ENCODE measurements at regions not wholly inside any gene's neighbourhood (a gene's known extent, or its start where the extent isn't known, plus 50 kb on each side); places are given as distances from the start of the nearest gene placed in this dataset.
A peak's percentile ranks its signal among the peaks of the same experiment; 100 is the strongest.

DNA sequence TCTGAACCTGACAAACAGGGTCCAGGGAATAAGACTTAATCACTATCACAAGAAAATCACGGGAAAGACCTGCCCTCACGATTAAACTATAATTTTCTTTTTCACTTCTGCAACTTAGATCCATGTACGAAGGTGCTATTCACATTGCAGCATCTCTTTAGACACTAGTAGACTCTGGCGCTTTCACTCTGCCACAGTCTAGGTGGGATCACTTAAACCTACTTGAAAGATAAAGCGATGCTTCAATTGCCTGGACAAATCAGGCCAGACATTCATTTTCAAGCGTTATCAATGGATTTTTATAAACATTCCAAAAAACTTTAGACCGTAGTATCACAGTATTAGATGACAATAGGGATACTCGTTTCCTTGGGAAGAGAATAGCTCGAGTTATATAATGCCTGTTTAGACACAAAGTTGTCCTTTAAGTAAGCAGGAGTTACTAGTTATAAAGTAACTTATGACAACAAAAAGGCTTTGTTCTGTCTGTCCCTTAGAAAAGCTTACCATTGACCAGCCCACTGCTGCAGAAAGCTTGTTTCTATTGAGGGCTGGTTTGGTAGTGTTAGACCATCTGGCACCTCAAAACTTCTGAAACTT is 367.3 kb downstream of the UTRN start:
- TF ChIP-seq, protein P1, sequence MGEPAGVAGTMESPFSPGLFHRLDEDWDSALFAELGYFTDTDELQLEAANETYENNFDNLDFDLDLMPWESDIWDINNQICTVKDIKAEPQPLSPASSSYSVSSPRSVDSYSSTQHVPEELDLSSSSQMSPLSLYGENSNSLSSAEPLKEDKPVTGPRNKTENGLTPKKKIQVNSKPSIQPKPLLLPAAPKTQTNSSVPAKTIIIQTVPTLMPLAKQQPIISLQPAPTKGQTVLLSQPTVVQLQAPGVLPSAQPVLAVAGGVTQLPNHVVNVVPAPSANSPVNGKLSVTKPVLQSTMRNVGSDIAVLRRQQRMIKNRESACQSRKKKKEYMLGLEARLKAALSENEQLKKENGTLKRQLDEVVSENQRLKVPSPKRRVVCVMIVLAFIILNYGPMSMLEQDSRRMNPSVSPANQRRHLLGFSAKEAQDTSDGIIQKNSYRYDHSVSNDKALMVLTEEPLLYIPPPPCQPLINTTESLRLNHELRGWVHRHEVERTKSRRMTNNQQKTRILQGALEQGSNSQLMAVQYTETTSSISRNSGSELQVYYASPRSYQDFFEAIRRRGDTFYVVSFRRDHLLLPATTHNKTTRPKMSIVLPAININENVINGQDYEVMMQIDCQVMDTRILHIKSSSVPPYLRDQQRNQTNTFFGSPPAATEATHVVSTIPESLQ (CRISPR knock-in tag; IDR thresholded peaks at IDR 0.05), result no peak
- TF ChIP-seq MAX (CRISPR knock-in tag; IDR thresholded peaks at IDR 0.05) (no peak), CTCF (IDR thresholded peaks at IDR 0.05) (no peak), SOX15 (CRISPR knock-in tag; IDR thresholded peaks at IDR 0.05) (no peak), HMGA2 (CRISPR knock-in tag; IDR thresholded peaks at IDR 0.05) (no peak)
- TF ChIP-seq, protein P2, sequence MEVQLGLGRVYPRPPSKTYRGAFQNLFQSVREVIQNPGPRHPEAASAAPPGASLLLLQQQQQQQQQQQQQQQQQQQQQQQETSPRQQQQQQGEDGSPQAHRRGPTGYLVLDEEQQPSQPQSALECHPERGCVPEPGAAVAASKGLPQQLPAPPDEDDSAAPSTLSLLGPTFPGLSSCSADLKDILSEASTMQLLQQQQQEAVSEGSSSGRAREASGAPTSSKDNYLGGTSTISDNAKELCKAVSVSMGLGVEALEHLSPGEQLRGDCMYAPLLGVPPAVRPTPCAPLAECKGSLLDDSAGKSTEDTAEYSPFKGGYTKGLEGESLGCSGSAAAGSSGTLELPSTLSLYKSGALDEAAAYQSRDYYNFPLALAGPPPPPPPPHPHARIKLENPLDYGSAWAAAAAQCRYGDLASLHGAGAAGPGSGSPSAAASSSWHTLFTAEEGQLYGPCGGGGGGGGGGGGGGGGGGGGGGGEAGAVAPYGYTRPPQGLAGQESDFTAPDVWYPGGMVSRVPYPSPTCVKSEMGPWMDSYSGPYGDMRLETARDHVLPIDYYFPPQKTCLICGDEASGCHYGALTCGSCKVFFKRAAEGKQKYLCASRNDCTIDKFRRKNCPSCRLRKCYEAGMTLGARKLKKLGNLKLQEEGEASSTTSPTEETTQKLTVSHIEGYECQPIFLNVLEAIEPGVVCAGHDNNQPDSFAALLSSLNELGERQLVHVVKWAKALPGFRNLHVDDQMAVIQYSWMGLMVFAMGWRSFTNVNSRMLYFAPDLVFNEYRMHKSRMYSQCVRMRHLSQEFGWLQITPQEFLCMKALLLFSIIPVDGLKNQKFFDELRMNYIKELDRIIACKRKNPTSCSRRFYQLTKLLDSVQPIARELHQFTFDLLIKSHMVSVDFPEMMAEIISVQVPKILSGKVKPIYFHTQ (CRISPR knock-in tag; IDR thresholded peaks at IDR 0.05), result no peak
- no peak for DNase-seq (ENCODE audit: low spot score)
- no peak for ATAC-seq
- CTCF ChIA-PET, result no interaction called here
- no peak overlapping the region for H3K4me3 Mint-ChIP-seq
- peak overlapping the region; percentile 66 for H3K27ac Mint-ChIP-seq
- peaks cover 5% of the 10 kb centered on the region for H3K9me3 Mint-ChIP-seq
- peaks cover 5% of the 10 kb centered on the region for H3K36me3 Mint-ChIP-seq
- POLR2A ChIA-PET, result no interaction called here
- H3K27me3 Mint-ChIP-seq (ENCODE audit: low read depth), result no peaks in the 10 kb centered on the region
- peaks cover 73% of the 10 kb centered on the region for H3K4me1 Mint-ChIP-seq

GRCh38 chr6:144653885-144654505 is 368.9 kb downstream of the UTRN start:
- TF ChIP-seq SP1 (CRISPR knock-in tag; conservative IDR thresholded peaks at IDR 0.05) (no peak), GABPB1 (CRISPR knock-in tag; IDR thresholded peaks at IDR 0.05) (peak; percentile 57; the same call in 1 of the 2 replicates)
- TF ChIP-seq, protein P3, sequence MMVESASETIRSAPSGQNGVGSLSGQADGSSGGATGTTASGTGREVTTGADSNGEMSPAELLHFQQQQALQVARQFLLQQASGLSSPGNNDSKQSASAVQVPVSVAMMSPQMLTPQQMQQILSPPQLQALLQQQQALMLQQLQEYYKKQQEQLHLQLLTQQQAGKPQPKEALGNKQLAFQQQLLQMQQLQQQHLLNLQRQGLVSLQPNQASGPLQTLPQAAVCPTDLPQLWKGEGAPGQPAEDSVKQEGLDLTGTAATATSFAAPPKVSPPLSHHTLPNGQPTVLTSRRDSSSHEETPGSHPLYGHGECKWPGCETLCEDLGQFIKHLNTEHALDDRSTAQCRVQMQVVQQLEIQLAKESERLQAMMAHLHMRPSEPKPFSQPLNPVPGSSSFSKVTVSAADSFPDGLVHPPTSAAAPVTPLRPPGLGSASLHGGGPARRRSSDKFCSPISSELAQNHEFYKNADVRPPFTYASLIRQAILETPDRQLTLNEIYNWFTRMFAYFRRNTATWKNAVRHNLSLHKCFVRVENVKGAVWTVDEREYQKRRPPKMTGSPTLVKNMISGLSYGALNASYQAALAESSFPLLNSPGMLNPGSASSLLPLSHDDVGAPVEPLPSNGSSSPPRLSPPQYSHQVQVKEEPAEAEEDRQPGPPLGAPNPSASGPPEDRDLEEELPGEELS (CRISPR knock-in tag; IDR thresholded peaks at IDR 0.05), result no peak
- ATAC-seq, result no peak
- peaks cover under 1% of the 10 kb centered on the region; the same call in 1 of the 2 replicates for H3K27me3 Mint-ChIP-seq (ENCODE audit: low read depth)
- H3K27ac Mint-ChIP-seq, result no peak overlapping the region
- ChIA-PET POLR2A (no interaction called here), CTCF (no interaction called here)
- H3K9me3 Mint-ChIP-seq, result peaks cover 5% of the 10 kb centered on the region
- H3K36me3 Mint-ChIP-seq, result peaks cover 5% of the 10 kb centered on the region
- no peak for DNase-seq (ENCODE audit: low spot score)
- no peak overlapping the region for H3K4me3 Mint-ChIP-seq
- H3K4me1 Mint-ChIP-seq, result peaks cover 73% of the 10 kb centered on the region

GRCh38 chr6:144654506-144654905 is 369.4 kb downstream of the UTRN start:
- H3K27me3 Mint-ChIP-seq (ENCODE audit: low read depth), result peaks cover 5% of the 10 kb centered on the region
- POLR2A ChIA-PET, result interaction anchor here (0.6 kb wide), 1 partner anchor 10 kb away, joined by 3 read pairs; no protein-coding TSS in a partner anchor
- peaks cover 73% of the 10 kb centered on the region for H3K4me1 Mint-ChIP-seq
- ATAC-seq, result no peak
- peaks cover 5% of the 10 kb centered on the region for H3K36me3 Mint-ChIP-seq
- DNase-seq (ENCODE audit: low spot score), result no peak
- no peak overlapping the region for H3K27ac Mint-ChIP-seq
- H3K9me3 Mint-ChIP-seq, result peaks cover 5% of the 10 kb centered on the region
- no peak overlapping the region for H3K4me3 Mint-ChIP-seq
- CTCF ChIA-PET, result no interaction called here
- TF ChIP-seq ATF3 (CRISPR knock-in tag; conservative IDR thresholded peaks at IDR 0.05) (no peak), TEAD4 (CRISPR knock-in tag; IDR thresholded peaks at IDR 0.05) (no peak), ZNF671 (CRISPR knock-in tag; IDR thresholded peaks at IDR 0.05) (no peak), ERG (CRISPR knock-in tag; IDR thresholded peaks at IDR 0.05) (no peak), MYBL2 (CRISPR knock-in tag; IDR thresholded peaks at IDR 0.05) (no peak), JUN (CRISPR knock-in tag; IDR thresholded peaks at IDR 0.05) (no peak), IRF1 (CRISPR knock-in tag; IDR thresholded peaks at IDR 0.05) (no peak), HMGA2 (CRISPR knock-in tag; IDR thresholded peaks at IDR 0.05) (no peak), SOX15 (CRISPR knock-in tag; IDR thresholded peaks at IDR 0.05) (no peak)
- TF ChIP-seq, protein P4, sequence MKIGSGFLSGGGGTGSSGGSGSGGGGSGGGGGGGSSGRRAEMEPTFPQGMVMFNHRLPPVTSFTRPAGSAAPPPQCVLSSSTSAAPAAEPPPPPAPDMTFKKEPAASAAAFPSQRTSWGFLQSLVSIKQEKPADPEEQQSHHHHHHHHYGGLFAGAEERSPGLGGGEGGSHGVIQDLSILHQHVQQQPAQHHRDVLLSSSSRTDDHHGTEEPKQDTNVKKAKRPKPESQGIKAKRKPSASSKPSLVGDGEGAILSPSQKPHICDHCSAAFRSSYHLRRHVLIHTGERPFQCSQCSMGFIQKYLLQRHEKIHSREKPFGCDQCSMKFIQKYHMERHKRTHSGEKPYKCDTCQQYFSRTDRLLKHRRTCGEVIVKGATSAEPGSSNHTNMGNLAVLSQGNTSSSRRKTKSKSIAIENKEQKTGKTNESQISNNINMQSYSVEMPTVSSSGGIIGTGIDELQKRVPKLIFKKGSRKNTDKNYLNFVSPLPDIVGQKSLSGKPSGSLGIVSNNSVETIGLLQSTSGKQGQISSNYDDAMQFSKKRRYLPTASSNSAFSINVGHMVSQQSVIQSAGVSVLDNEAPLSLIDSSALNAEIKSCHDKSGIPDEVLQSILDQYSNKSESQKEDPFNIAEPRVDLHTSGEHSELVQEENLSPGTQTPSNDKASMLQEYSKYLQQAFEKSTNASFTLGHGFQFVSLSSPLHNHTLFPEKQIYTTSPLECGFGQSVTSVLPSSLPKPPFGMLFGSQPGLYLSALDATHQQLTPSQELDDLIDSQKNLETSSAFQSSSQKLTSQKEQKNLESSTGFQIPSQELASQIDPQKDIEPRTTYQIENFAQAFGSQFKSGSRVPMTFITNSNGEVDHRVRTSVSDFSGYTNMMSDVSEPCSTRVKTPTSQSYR (CRISPR knock-in tag; IDR thresholded peaks at IDR 0.05), result no peak

All from WTC11 (cell line).